Loucy (cell line): ENCODE measurements at regions not wholly inside any gene's neighbourhood (a gene's known extent, or its start where the extent isn't known, plus 50 kb on each side); places are given as distances from the start of the nearest gene placed in this dataset.

Experiments used
- CTCF ChIP-seq: fragments of 200-600 bp; sonication (generic); conservative IDR thresholded peaks from 2 replicates; pipeline ENCODE4 v1.5.1; 2014; ENCODE audit warnings: mild to moderate bottlenecking, antibody characterized with exemption, low read length
- EZH2phosphoT487 ChIP-seq: fragments of 200-600 bp; IDR thresholded peaks from 2 replicates; pipeline ENCODE4 v1.6.1; 2018; ENCODE audit warnings: antibody characterized with exemption, mild to moderate bottlenecking, moderate library complexity, borderline replicate concordance

DNA sequence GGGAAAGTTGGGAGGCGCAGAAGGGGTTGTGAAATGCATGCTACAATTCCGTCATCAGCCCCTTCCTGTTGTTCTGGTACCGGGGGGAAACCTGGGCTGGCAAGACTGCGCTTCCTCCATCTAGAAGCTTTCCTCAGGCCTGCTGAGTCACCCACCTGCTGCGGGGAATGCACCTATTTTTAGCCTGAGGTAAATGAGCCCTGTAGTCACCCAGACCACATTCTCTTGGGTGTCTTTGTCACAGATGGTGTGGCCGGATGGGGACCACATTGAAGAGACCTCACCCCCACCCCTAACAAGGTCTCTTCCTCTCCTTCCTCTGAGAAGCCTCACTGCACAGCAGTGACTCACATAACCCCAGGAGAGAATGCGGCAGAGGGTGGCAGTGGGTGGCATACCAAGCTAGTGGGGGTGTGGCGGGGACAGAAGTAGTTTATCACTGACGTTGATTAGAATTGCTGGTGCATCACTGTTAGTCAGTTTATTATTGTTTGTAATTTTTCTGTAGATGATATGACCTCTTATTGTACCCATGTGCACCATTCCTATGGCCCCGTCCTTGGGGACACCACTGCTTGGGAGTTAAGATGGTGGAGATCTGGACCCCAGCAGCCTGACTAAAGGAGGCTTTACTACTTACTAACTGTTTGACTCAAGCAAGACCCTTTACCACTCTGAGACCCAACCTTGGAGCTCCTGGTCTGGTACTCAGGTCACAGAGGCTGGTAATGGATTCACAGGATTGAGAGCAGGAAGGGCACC is 83.0 kb upstream of the DUSP5 start:
- no peak for TF ChIP-seq CTCF
- no peak for TF ChIP-seq EZH2phosphoT487
